Astrocyte of the hippocampus (primary cell): ENCODE measurements at regions not wholly inside any gene's neighbourhood (a gene's known extent, or its start where the extent isn't known, plus 50 kb on each side); places are given as distances from the start of the nearest gene placed in this dataset.

Source experiments
- DNase-seq: peaks from one replicate; pipeline ENCODE4 v3.0.0; 2011; ENCODE audit warnings: low read depth, low spot score

DNA sequence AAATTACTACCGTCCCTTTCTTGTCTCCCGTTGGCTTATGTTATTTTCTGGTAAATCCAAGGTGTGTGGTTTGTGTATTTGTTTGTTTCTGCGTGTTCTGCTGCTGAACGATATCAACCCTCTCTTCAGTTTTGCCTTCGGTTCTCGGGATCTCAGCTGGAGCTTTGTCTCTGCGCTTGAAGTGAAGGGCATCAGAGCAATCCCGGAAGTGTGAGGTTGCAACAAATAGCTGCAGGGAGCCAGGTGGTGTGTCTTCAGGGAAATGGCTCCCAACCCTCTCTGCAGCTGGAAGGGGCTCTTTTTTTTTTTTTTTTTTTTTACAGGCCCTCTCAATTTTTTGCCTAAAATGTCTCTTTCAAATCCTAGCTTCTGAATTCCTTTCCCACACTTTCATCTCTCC, 116.4 kb upstream of the RGMA start:
- DNase-seq, result no peak

DNA sequence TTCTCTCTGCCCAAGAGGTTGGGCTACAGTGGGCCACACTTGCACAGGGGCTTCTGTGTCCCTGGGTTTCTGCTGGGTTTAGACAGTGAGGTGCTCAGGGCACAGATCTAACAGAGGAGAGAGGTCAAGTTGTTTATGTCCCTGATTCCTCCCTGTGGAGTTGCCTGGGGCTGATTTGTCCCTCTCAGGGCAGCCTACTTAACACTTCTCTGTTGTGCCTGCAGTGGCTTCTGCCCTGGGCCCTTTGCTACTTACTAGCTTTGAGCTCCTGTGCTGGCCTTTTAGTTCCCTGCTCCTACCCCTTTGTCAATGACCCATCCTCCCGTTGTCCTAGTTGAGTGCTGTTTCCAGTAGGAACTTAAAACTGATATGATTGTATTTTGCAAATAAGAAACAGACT, 114.0 kb upstream of the RGMA start:
- DNase-seq, result no peak

DNA sequence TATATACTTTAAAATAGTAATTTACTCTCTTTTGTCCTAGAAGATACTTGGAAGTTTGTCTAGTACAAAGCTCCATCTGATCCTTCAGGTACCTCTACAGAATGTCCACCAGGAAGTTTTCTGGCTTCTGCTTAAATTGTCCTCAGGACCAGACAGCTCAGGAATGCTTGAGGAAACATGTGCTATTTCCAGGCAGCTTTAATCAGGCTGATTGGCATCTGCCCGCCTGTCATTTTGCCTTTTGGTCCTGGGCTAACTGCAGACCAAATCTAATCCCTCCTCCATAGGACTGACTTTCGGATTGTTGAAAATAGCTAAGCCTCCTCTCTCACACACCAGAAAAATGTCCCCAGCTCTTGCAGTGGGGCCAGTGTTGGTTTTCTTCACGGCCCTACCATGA, 113.4 kb upstream of the RGMA start:
- no peak for DNase-seq

DNA sequence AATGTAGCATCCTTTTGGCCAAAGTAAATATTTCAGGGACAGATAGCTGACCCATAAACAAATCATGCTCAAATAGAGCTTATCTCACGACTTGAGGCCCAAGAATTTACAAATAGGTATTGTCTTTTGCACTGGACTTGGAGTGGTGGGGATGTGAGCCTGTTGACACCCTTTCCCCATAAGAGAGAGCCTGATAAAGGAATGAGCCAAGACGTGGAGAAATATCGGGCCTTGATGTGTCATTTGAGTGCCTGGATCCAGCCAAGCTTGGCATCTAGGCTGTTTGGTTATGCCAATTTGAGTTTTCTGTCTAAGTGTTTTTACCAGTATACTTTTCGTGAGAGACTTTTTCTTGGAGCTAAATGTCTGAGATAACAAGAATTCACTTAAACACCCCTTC, 112.9 kb upstream of the RGMA start:
- DNase-seq, result no peak

DNA sequence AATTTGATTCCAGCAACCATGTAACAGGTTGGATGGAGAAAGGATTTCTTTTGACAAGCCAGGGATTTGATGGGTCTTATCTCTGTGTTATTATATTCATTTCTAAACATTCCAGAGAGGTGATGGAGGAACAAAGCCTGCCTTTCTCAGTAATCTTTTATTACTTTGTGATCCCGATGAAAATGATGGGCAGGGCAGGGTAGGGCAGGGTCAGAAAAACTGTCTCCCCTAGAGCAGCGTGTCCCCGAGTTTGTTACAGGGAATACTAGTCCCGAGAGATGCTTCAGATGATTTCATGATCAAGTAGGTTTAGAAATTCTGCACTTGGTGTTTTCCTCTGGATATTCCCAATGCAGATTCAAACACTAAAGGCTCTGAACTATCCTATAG, 111.8 kb upstream of the RGMA start:
- no peak for DNase-seq

DNA sequence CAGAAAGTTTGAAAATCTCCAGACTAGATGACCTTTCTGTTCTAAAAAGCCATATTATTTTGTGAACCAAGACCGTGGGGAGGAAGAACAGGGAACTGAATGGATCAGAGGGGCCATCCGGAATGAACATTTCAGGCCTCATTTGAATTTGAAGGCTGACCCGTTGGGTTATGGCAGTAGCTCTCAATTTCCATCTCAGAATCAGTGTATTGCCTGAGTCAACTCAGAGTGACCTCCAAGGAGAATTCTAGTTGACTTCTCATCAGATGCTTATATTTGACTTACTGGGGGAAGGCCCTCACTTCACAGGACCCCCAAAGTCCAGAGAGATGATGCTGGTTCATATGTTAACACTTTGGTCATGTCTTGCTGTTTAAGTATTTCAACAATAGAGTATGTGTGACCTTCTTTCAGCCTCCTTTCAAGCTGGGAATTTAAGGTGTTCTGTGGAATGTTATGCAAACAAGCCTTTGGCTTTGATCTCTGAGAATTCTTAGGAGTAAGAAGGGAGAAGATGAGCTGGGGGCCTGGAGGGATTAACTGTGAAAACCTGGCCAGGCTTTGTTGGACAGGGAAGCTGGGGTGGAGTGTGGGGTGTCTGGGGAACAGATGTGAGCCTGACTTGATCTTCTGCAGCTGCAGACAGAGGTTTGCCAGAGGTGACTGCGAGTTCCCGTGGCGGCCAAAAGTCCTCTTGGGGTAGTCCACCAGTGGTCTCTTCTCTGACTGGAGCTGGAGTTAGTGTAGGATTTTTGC, 111.2 kb upstream of the RGMA start:
- no peak for DNase-seq

DNA sequence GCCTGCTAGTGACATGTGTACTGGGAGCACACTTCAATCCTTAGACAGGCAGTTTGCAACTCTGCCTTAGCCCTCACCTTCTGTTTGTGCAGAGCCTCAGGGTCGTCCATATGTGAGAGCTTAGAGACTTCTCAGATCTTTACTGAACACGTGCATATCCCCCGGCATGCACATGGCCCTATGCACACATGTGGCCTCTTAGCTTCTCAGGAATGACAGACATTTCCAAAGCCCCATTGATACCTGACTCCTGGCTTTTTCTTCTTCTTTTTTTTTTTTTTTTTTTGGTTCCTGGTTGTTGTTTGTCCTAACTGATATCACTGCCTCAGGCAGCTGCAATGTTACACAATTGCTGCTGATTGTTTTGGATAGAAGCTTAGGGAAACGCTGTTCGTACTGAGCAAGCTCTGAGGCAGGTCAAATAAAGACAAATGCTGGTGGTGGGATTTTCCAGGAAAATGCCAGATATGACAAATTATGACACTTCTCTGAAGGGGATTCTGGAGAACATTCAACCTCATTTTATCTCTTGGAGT, 107.2 kb upstream of the RGMA start:
- no peak for DNase-seq

DNA sequence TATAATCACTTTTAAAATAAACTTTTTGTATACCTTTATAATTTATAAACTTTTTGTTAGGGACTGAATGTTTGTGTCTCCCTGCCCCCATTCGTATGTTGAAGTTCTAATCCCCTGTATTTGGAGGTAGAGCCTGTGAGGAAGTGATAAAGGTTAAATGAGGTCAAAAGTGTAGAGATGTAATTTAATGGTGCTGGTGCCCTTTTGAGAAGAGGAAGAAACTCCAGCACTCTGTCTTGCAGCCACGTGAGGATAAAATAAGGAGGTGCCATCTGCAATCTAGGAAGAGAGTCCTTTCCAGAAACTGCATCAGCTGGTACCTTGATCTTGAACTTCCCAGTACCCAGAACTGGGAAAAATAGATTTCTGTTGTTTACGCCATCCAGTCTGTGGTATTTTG, 106.1 kb upstream of the RGMA start:
- no peak for DNase-seq

DNA sequence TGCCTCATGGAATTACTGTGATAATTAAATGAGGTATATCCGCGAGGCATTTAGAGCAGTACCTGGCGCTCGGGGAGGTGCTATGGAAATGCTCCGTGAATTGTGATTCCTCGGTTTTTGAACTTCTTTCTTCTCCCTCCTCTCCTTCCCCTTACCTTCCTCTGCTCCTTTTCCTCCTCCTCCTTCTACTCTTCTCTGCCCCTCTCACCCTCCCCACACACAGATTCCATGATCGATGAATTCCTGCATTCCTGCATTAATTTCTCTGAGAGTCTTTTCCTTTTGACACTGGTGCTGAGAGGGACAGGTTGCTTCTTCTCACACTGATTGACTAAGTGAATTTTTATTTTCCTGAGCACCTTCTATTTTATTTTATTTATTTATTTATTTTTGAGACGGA, 101.2 kb upstream of the RGMA start:
- DNase-seq, result no peak

DNA sequence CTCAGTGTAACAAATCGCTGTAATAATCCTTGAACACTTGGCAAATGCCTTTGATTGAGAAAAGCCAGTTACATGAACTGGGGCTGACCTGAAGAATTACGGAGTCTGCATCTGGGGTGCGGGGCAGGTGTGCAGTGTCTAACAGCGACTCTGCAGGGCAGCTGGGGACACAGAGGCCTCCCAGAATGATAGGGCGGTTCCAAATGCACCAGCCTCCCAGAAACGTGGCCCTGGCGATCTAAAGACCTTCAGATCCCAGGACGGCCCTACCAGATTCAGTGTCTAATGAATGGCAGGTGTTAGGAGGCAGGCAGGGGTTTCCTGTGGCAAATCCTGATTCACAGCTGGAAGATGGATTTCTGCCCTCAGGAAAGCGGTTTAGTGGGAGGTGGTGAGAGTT, 100.5 kb upstream of the RGMA start:
- DNase-seq, result no peak

DNA sequence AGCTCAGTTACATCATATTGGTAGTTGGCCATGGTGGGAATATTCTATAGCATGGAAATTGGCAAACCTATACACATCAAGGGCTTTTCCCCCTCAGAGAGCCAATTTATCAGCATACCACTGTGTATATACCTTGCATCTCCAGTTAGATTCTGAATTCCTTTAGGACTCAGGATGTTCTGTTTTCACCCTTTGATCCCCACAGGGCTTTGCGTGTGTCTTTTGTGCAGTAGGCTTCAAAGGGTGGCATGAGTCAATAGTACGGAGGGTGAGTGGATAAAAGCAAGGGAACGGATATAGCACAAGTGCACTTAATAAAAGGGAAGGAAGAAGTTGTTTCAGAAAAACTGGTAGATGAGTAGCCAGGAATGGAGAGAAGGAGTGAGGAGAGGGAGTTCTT, 99.2 kb upstream of the RGMA start:
- no peak for DNase-seq

DNA sequence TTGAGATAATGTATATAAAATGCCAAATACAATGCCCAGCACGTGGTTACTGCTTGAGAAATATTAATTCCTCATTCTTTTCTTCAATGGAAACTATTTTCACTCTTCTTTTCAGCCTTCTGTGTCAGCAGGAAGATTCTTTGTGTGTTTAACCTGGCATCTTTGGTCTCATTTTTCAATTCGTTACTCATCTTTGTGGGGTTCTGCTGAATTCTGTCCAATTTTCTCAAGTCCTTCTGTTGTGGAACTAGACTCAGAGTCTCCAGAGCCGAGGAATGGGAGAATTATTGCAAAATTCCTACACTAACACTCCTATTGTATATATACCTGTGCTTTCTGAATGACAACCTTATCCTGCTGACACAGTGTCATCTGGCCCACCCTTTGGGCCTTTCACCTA, 96.8 kb upstream of the RGMA start:
- DNase-seq, result peak; percentile 52

DNA sequence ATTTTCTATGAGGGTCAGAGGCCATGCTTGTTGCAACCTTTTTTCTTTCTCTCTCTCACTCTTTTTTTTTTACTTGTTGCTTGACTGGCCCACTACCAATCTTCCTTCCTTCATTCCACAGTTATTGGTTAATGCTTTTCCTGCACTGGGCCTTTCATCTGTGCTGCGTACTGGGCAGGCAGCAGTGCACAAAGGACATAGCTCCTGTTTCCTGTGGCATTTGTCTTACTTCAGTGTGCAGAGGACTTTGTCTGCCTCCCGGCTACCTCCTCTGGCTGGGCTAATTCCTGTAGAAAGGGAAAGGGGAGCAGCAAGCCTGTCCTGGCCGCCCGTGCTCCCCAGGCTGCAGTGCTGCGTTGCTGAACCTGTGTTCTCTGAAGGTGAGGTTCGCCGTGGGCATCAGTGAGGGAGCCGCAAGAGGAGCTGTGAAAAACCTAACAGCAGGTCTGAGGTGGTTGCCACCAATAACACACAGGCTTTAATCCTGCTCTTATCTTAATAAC, 93.7 kb upstream of the RGMA start:
- DNase-seq, result no peak

DNA sequence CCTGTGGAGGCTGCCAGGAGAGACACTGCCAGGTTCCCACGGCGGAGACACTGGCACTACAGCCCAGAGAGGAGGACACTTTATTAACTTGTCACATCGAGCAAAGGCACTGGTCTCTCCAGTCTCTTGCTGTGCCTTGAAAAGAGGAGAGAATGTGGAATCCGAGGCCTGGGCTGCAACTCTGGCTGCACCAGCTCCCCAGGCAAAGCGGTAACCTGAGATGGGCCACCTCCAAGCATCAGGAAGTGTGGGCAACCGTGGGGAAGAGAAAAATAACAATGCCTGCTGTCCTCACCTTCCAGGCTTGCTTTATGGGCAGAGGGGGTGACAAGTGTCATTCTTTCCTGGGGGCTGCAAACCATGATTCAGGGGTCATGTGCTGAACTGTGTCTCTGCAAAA, 91.6 kb upstream of the RGMA start:
- no peak for DNase-seq

DNA sequence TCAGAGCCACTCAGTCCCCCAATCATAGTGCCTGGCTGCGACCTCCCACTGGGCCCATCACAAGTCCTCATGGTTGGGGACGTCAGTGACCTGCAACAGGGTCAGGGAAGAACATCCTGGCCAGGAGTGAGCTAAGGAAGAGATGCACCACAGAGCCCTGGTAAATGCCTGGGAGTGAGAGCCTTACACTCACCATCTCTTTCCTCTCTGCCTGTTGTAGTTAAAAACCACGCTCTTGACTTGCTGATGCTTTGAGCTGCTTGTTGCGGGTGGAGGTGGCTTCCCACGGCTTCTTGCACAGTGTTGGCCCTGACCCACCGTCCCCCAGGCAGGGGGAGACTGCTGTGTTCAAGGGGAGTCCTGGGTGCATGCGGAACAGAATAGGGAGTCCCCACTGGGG, 91.1 kb upstream of the RGMA start:
- no peak for DNase-seq

DNA sequence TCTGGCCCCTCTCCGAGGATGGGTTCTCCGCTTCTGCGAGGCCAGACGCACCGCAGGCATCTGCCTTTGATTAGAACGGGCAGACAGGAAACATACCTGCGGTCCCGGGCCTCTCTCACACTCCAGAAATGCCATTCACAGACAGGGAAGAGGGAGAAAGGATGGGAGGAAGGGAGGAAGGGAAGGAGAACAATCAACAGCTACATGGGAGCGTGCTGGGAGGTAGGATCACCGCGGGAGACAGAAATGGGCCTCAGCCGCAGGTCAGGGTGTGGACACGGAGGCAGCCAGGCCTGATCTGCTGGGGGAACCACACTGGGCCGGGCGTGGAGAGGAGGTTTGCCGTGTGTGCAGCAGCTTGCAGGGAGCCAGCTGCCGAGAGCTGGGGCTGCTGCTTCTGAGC, 90.7 kb upstream of the RGMA start:
- peak; percentile 51 for DNase-seq

DNA sequence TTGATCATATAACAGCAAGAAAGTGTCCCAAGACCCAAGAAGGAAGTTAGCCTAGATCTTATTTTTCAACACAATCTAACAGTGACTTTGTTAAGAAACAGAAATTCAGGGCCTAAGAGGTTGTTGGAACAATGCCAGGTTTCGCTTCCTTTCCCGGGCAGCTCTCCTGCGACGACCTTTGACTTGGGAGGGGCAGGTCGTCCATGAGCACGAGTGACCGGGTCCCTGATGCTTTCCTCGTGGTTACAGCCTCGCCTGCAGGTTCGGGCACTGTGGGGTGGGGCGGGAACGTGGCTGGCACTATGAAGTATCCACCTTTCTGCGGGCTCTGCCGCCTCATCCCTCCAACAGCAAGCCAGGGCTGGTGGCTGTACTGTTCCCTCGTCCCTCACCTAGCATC, 90.1 kb upstream of the RGMA start:
- DNase-seq, result no peak

DNA sequence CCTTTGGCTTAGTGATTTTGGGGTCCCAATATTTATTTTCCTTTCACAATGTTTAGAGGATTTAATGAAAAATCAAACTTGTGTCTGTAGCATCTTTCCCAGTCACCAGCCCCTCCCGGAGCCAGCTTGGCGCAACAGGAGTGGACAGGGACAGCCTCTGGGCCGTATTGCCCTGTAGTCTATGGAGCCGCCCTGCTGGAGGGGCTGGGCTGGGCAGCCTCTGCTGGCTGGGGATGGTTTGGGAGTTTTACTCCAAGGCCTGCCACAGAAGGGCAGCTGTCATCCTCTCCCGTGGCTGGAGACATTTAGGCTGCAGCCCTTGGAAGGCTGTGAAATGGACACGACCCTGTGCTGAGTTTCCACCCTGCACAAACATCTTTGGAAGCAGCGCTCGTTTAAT, 89.4 kb upstream of the RGMA start:
- DNase-seq, result no peak

DNA sequence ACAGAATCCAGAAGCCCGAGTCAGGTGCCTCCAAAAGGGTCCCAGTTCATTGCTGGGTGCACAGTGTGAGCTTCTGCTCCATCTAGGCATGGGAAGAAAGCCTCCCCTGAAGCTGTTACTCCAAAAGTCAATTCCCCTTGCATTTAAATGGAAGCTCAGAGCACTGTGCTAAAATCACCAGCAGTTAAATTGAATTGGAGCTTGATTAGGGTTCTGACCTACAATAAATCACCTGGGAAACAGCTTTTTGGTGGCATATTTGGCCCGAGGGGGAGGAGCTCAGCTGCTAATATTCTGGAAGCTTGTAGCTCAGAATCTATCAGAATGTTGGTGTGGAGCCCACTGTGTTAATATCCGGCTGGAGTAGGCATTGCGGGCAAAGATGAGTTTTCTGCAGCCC, 87.1 kb upstream of the RGMA start:
- DNase-seq, result no peak

DNA sequence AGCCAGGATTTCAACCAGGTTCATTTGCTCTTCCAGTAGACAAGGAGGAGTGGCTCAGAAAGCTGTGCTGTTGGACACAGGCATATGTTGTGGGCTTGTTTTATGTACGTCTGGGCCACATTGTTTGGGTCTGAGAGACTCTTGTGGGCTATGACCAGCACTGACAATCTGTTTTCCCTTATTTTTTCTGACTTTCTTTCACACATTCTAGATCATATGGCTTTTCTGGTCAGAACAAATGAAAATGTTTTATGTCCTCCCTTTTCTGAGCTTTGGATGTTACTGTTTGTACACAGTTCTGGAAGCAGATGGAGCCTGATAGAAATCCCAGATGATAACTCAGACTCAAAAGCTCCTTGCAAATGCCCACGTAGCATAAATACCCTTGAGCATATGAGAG, 85.8 kb upstream of the RGMA start:
- no peak for DNase-seq

DNA sequence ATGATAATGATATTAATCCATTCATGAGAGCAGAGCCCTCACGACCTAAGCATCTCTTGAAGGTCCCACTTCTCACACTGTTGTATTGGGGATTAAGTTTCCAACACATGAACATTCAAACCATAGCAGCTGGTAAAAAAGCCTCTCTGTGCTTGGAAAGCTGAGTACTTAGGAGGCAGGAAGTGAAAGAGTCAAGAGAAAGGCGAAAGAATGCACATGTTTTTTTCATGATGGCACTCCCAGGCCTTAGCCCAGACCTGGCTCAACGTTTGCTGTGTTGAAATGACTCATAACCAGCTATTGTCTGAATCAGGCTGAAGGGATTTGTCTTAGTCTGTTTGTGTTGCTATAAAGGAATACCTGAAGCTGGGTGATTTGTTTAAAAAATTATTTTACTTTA, 84.4 kb upstream of the RGMA start:
- DNase-seq, result peak; percentile 90

DNA sequence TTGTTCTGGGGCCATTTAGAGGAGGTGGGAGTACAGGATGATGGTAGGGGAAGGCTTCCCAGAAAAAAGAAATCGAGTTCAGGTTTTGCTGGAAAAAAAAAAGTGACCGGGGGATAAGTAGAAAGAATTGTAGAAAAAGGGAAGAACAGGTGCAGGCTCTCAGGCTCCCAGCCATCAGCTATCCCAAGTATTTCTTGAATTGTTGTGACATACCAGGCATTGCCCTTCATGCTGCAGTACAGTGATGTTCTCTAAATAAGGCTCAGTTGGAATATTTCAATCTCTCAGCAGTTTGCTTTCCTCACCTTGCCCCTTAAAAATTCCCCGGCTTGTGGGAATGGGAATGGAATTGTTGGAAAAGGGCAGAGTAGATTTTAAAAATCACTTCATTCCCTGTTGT, 82.5 kb upstream of the RGMA start:
- DNase-seq, result no peak

DNA sequence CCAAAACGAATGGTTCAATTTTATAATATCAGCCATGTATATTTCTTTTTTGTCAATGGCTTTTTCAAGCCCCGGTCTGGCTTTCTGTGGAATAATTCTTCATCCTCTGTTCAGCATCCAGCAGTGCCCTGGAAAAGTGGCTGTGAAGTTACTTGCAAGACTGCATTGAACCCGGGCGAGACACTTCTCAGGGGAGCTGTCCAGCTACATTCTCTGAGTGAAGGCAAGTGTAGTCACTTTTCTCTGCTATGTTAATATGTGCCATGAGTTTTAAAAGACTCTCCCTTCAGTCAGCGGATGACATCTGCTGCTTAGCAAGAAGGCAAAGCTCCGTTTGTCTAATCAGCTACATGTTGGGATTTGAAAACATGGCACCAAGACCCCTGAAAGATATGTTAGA, 81.3 kb upstream of the RGMA start:
- DNase-seq, result peak; percentile 26

DNA sequence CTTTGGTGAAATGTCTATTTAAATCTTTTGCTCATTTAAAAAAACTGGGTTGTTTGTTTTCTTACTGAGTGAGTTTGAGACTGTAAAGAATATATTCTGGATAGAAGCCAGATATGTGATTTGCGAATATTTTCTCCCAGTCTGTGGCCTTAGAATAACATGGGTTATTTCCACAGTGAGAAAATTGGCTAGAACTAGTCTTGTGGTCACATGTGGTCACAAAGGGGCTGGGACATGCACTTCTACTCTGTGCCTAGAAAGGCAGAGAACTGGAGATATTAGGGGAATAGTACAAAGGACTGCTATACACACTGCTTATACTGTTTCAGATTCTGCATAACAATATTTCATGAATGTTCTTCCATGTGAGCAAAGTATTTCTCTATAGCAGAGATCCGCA, 79.9 kb upstream of the RGMA start:
- peak; percentile 85 for DNase-seq
